HG03342 (cell line): ENCODE measurements at regions not wholly inside any gene's neighbourhood (a gene's known extent, or its start where the extent isn't known, plus 50 kb on each side); places are given as distances from the start of the nearest gene placed in this dataset.
"Not testable (repeated sequence)": the region's sequence is repeated elsewhere in the genome, so short reads cannot be mapped to it uniquely, and the experiment has no call there.

Source experiments
- ATAC-seq: cut with Tn5 transposase; IDR thresholded peaks from one replicate; pipeline ENCODE4 v1.9.1; 2021; ENCODE audit warnings: mild to moderate bottlenecking, moderate library complexity; ENCODE audit not compliant: unreplicated experiment

GRCh38 chr9:24708814-24709213, 163.1 kb upstream of the IZUMO3 start:
- ATAC-seq, result no peak

GRCh38 chr9:24698881-24699518, 153.3 kb upstream of the IZUMO3 start:
- ATAC-seq, result no peak

DNA sequence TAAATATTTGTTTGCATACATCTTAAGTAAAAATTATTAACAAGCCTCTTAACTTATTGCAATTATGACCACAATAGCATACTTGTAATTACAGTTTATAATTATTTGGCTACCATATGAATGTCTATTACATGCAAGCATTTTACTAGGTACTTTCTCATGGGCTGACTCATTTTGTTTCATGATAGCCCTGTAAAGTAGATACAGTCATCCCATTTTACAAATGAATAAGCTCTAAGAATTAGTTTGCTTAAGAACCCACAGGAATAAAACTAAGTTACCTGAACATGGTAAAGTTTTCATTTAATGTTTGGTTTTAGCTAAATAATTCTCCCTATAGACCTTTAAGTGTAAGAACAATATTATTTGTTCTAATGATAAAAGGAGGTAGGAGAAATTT, 126.6 kb upstream of the IZUMO3 start:
- ATAC-seq, result no peak

GRCh38 chr9:24657387-24657786, 111.7 kb upstream of the IZUMO3 start:
- no peak for ATAC-seq

DNA sequence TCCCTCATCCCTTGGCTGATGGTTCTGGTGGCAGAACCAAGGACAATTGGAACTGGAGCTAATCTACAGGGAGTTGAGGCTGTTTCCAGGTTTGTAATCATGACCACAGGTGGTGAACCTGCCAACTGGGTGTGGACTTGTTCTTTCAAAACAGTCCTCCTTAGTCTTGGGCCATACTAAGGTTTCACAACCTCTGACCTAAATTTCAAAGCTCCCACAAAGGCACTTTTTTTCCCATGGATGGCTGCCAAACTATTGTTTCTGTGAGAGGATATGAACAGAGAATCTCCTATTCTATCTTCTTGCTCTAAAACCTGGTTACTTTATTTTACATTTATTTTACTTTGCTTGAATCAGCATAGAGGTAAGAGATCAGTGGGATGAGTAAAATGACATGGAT, 106.5 kb upstream of the IZUMO3 start:
- ATAC-seq, result no peak

- not testable (repeated sequence) for ATAC-seq
Observed at GRCh38 chr9:24628809-24629208, 83.1 kb upstream of the IZUMO3 start.

DNA sequence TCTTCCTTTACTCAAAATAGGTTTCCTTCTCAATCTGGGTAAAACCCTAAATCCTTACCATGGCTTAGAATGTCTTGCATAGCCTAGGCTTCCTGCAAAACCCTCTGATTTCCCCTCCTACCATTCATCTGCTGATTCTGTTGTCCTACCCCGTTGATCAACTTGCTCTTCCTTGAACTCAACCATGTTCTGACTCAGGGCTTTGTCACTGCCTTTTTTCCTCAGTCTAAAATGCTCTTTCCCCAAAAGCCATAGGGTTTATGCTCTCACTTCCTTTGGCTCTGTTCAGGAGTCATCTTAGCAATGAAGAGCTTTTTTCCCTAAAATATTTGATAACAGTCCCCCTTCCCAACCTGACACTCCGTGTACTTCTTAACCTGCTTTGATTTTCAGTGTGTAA, 79.4 kb upstream of the IZUMO3 start:
- no peak for ATAC-seq

DNA sequence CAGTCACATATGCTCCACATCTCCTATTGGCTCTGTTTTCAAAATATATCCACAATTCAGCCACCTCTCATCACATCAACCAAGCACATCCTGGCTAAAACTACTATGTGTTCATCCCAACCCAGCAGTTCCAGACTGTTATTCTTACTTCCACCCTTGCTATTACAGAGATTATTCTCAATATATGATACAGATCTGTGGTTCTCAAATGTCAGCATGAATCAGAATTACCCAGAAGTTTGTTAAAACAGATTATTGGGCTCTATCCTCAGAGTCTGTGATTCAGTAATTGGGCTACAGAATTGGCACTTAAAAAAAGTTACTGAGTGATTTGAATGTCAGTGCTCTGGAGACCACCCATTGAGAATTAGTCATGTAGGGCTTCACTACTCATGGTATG, 78.8 kb upstream of the IZUMO3 start:
- no peak for ATAC-seq

DNA sequence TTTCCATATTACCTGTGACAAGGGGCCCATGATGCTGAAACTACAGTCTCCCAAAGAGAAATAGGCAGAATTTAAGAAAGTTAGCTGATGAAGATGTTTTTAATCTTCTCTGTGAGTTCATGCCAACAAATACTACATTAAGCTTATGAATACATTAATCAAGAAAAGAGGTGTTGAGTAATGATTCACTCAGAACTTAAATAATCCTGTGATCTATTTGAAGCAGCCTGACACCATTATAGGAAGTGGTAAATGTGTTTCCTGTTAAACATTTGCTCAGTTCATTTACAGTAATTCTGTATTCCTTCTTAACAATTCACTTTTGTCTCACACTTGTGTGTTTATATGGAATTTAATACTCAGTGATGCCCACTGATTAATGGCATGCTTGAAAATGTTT, 75.0 kb upstream of the IZUMO3 start:
- ATAC-seq, result no peak

DNA sequence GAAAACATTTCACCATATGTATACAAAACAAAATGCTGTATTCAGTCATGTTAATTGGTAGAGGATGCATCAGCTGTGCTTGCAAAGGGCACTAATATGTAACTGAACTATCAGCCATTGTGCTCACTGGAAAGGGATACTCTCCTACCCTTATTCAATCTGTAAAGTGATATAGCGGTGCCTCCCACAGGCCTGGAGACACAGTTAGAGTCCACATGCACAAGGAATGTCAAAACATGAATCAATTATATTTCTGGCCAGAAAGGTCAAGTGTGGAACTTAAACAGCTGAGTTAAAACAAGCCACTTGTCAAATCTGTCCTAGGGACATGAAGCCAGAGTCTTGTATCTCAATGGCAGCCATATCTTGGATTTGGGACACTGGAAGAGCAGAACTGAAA, 71.2 kb upstream of the IZUMO3 start:
- ATAC-seq, result no peak

GRCh38 chr9:24614070-24614469, 68.4 kb upstream of the IZUMO3 start:
- no peak for ATAC-seq

DNA sequence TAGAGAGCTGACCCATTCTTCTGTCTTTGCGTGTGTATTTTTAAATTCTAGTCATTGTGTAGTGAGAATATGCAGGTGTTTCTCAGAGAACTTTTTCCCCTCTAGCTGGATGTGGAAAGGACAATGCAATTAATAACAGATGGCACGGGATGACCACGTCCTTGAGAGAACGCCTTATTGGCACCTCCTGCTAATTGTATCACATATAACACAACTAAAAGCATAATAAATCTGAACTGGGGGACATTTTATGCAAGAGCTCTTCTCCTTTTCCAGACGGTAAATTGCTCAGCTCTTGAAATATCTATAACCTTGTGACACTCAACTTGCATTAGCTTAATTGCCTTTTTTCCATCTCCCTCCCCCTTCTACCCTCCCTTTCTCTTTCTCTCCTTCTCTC, 62.9 kb upstream of the IZUMO3 start:
- no peak for ATAC-seq

DNA sequence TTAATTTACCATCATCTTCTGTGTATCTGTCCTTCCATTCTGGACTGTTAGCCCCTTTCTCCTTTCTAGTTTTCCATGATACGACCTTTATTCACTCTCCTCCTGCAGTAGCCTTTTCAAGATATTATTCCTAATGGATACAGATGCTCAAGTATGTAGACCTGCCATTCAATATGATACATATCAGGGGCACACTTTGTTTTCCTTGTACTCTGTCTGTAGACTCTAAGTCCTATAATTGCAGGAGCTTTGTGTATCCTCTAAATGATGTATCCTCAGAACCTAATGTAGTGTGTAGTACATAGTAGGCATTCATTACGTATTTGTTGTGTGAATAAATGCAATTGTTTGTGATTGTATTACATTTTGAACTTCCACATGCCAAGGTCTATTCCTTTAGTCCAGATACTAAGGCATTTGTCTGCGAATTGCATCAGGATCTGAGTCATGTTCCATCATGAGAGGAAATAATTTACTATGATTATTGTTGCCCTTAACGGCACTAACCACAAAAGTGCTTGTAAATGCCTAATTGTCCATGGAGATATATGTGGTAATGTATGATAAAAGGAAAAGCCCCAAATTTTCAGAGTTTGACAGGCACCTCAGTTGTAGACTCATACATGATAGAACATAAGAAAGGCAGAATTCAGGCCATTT, 57.1 kb upstream of the IZUMO3 start:
- no peak for ATAC-seq
